GM23338 (cell line): ENCODE measurements at regions not wholly inside any gene's neighbourhood (a gene's known extent, or its start where the extent isn't known, plus 50 kb on each side); places are given as distances from the start of the nearest gene placed in this dataset.

Experiments
- ATAC-seq: fragments of 200-7000 bp; cut with Tn5 transposase; 3 replicates; pipeline ENCODE4 v1.9.1; 2020
- DNase-seq: peaks from one replicate; pipeline ENCODE4 v3.0.0-alpha.2; 2015; ENCODE audit warnings: low spot score
- H2AFZ ChIP-seq: fragments of 200-600 bp; sonication (generic); 2 replicates; pipeline ENCODE4 v1.8.0; 2016; ENCODE audit warnings: antibody characterized with exemption, mild to moderate bottlenecking, moderate library complexity
- H3F3A ChIP-seq: fragments of 200-600 bp; sonication (generic); replicated peaks from 2 replicates; pipeline ENCODE4 v1.8.0; 2017; ENCODE audit warnings: antibody characterized with exemption, mixed run types, low read depth
- H3K27ac ChIP-seq: fragments of 200-600 bp; sonication (generic); 2 replicates; pipeline ENCODE4 v1.6.1; 2016; ENCODE audit warnings: low read depth
- H3K27me3 ChIP-seq: fragments of 200-600 bp; sonication (generic); 2 replicates; pipeline ENCODE4 v1.8.0; 2016; ENCODE audit warnings: mild to moderate bottlenecking, mixed run types, moderate library complexity; ENCODE audit not compliant: insufficient read depth
- H3K36me3 ChIP-seq: fragments of 200-600 bp; sonication (generic); 2 replicates; pipeline ENCODE4 v1.8.0; 2016; ENCODE audit warnings: mild to moderate bottlenecking; ENCODE audit not compliant: insufficient read depth
- H3K4me1 ChIP-seq: fragments of 200-600 bp; sonication (generic); 2 replicates; pipeline ENCODE4 v1.8.0; 2016; ENCODE audit warnings: mild to moderate bottlenecking, moderate library complexity; ENCODE audit not compliant: insufficient read depth
- H3K4me2 ChIP-seq: fragments of 200-600 bp; sonication (generic); 2 replicates; pipeline ENCODE4 v1.7.1; 2017; ENCODE audit warnings: mixed run types
- H3K4me3 ChIP-seq: fragments of 200-600 bp; sonication (generic); 2 replicates; pipeline ENCODE4 v1.6.1; 2016; ENCODE audit warnings: mixed run types
- H3K79me2 ChIP-seq: fragments of 200-600 bp; sonication (generic); replicated peaks from 2 replicates; pipeline ENCODE4 v1.8.0; 2017; ENCODE audit warnings: mild to moderate bottlenecking; ENCODE audit not compliant: insufficient read depth
- H3K9me2 ChIP-seq: fragments of 200-600 bp; sonication (generic); 2 replicates; pipeline ENCODE4 v1.8.0; 2017; ENCODE audit not compliant: insufficient read depth
- H4K20me1 ChIP-seq: fragments of 200-600 bp; sonication (generic); replicated peaks from 2 replicates; pipeline ENCODE4 v1.8.0; 2017; ENCODE audit warnings: mild to moderate bottlenecking; ENCODE audit not compliant: insufficient read depth
- H3K27ac Mint-ChIP-seq: 2 replicates; pipeline ENCODE4 v1.8.0; 2020; ENCODE audit warnings: inconsistent platforms, mild to moderate bottlenecking, moderate library complexity, mixed read lengths
- H3K27me3 Mint-ChIP-seq: 3 replicates; pipeline ENCODE4 v1.8.0; 2022; ENCODE audit warnings: low read depth, mild to moderate bottlenecking, moderate library complexity, mixed read lengths, inconsistent platforms; ENCODE audit not compliant: insufficient read depth, poor library complexity
- H3K36me3 Mint-ChIP-seq: 3 replicates; pipeline ENCODE4 v1.8.0; 2021; ENCODE audit warnings: low read depth, mild to moderate bottlenecking, inconsistent platforms, moderate library complexity, mixed read lengths
- H3K4me1 Mint-ChIP-seq: 3 replicates; pipeline ENCODE4 v1.8.0; 2020; ENCODE audit warnings: mild to moderate bottlenecking, inconsistent platforms, mixed read lengths
- H3K4me3 Mint-ChIP-seq: 3 replicates; pipeline ENCODE4 v1.8.0; 2021; ENCODE audit warnings: moderate library complexity, mild to moderate bottlenecking, inconsistent platforms, mixed read lengths
- H3K9me3 Mint-ChIP-seq: 3 replicates; pipeline ENCODE4 v1.8.0; 2020; ENCODE audit warnings: moderate library complexity, mild to moderate bottlenecking, inconsistent platforms, mixed read lengths
- CREB1 ChIP-seq: fragments of 250-450 bp; sonication (Bioruptor Pico); IDR thresholded peaks from 2 replicates; pipeline ENCODE4 v1.5.0; 2020; ENCODE audit warnings: low read depth, mild to moderate bottlenecking, moderate library complexity
- CTCF ChIP-seq, 2 experiments: fragments of 200-600 bp in 1 of 2; sonication (generic) in 1 of 2; conservative IDR thresholded peaks; 2 replicates each; pipeline versions ENCODE4 v1.5.1 to v1.6.1; 2016 to 2017; ENCODE audit warnings: antibody characterized with exemption in 2 of 2, low read depth in 2 of 2, mild to moderate bottlenecking in 2 of 2, moderate library complexity in 1 of 2
- EZH2 ChIP-seq: fragments of 200-600 bp; sonication (generic); IDR thresholded peaks from one replicate; pipeline ENCODE4 v1.8.0; 2017; ENCODE audit warnings: antibody characterized with exemption, mild to moderate bottlenecking, low read depth; ENCODE audit not compliant: unreplicated experiment
- JUNB ChIP-seq: IDR thresholded peaks from one replicate; pipeline ENCODE4 v1.6.1; 2016; ENCODE audit warnings: antibody characterized with exemption; ENCODE audit not compliant: unreplicated experiment
- NANOG ChIP-seq: IDR thresholded peaks from 2 replicates; pipeline ENCODE4 v1.6.1; 2016; ENCODE audit warnings: antibody characterized with exemption, borderline replicate concordance
- REST ChIP-seq: IDR thresholded peaks from one replicate; pipeline ENCODE4 v1.6.1; 2018; ENCODE audit warnings: antibody characterized with exemption; ENCODE audit not compliant: unreplicated experiment
- STAT1 ChIP-seq: IDR thresholded peaks from one replicate; pipeline ENCODE4 v1.6.1; 2016; ENCODE audit warnings: antibody characterized with exemption; ENCODE audit not compliant: unreplicated experiment
- ZNF331 ChIP-seq: fragments of 250-450 bp; sonication (Bioruptor Pico); IDR thresholded peaks from 2 replicates; pipeline ENCODE4 v1.5.0; 2020; ENCODE audit warnings: low read depth, mild to moderate bottlenecking, moderate library complexity
- ZNF462 ChIP-seq: fragments of 250-450 bp; sonication (Bioruptor Pico); IDR thresholded peaks from 2 replicates; pipeline ENCODE4 v1.5.0; 2020; ENCODE audit warnings: mild to moderate bottlenecking, moderate library complexity

- TF ChIP-seq CTCF (conservative IDR thresholded peaks at IDR 0.05; ENCODE audit: low read depth in 2 of 2) (no peak), ZNF462 (CRISPR knock-in tag) (no peak), EZH2 (no peak), JUNB (no peak)
Measured at GRCh38 chr4:169915545-169915944, 110.7 kb downstream of the MFAP3L start (continued).

GRCh38 chr4:169914866-169915265, 111.3 kb downstream of the MFAP3L start:
- no peak overlapping the region for H3K4me3 ChIP-seq
- no peak for TF ChIP-seq JUNB
- TF ChIP-seq STAT1: no peak
- no peak for TF ChIP-seq ZNF331 (CRISPR knock-in tag)
- no peak for TF ChIP-seq NANOG
- no peak for TF ChIP-seq CREB1 (CRISPR knock-in tag)
- TF ChIP-seq REST: no peak

More at GRCh38 chr4:169914866-169915265, 111.3 kb downstream of the MFAP3L start:
- Histone ChIP-seq H3K27ac (no peak overlapping the region), H3K4me1 (no peaks in the 10 kb centered on the region), H3K9me2 (0 out of 2 replicates have a peak, but pooled peaks cover 4% of the 10 kb centered on the region), H4K20me1 (no peaks in the 10 kb centered on the region), H2AFZ (no peak overlapping the region), H3K36me3 (peaks cover 11% of the 10 kb centered on the region; the same call in 1 of the 2 replicates), H3F3A (no peaks in the 10 kb centered on the region), H3K79me2 (no peaks in the 10 kb centered on the region), H3K27me3 (no peaks in the 10 kb centered on the region), H3K4me2 (no peak overlapping the region)
- Mint-ChIP-seq H3K4me1 (peaks cover 13% of the 10 kb centered on the region), H3K27me3 (peaks cover 5% of the 10 kb centered on the region), H3K9me3 (peaks cover 35% of the 10 kb centered on the region), H3K27ac (no peak overlapping the region), H3K4me3 (no peak overlapping the region), H3K36me3 (peaks cover 36% of the 10 kb centered on the region)
- no peak for ATAC-seq
- DNase-seq: no peak
